A549 (cell line): ENCODE measurements at regions not wholly inside any gene's neighbourhood (a gene's known extent, or its start where the extent isn't known, plus 50 kb on each side); places are given as distances from the start of the nearest gene placed in this dataset.

Experiments used
- CTCF ChIP-seq: fragments of >200 bp; sonication (Bioruptor Twin); formaldehyde crosslinking; IDR thresholded peaks from 3 replicates; pipeline ENCODE4 v1.5.1; 2016
- MAX ChIP-seq: IDR thresholded peaks from 2 replicates; pipeline ENCODE4 v1.6.1; 2012
- NFE2L2 ChIP-seq: fragments of 150-350 bp; conservative IDR thresholded peaks from 2 replicates; pipeline ENCODE4 v1.6.1; 2014; ENCODE audit warnings: low read length

- TF ChIP-seq MAX (no peak), CTCF (no peak), NFE2L2 (no peak)
Measured at GRCh38 chr1:22330092-22330759, 121.4 kb upstream of the ZBTB40 start.
